Calu3 (cell line): ENCODE measurements at regions not wholly inside any gene's neighbourhood (a gene's known extent, or its start where the extent isn't known, plus 50 kb on each side); places are given as distances from the start of the nearest gene placed in this dataset.

Experiments
- BruUV-seq: library from RNA; stranded (reverse); fragments of 400-500 nt; replicated peaks from 2 replicates; lab custom pipeline; 2021; lab: Mats Ljungman, UMichigan
- CTCF ChIA-PET: fragments of 300-600 bp; sonication (Branson Sonifier 250); formaldehyde crosslinking; loops from one replicate; lab custom pipeline; 2022; ENCODE audit warnings: antibody characterized with exemption; lab: Charles Lee
- DNase-seq: peaks from one replicate; pipeline ENCODE4 v3.0.0; 2022
- H3K27ac Mint-ChIP-seq: one replicate; pipeline ENCODE4 v1.8.0; 2022; ENCODE audit warnings: mixed read lengths; ENCODE audit not compliant: unreplicated experiment
- H3K27me3 Mint-ChIP-seq: one replicate; pipeline ENCODE4 v1.8.0; 2022; ENCODE audit warnings: mixed read lengths; ENCODE audit not compliant: unreplicated experiment
- H3K36me3 Mint-ChIP-seq: one replicate; pipeline ENCODE4 v1.8.0; 2022; ENCODE audit warnings: mild to moderate bottlenecking, moderate library complexity, mixed read lengths; ENCODE audit not compliant: insufficient read depth, unreplicated experiment
- H3K4me1 Mint-ChIP-seq: one replicate; pipeline ENCODE4 v1.8.0; 2022; ENCODE audit warnings: mild to moderate bottlenecking, low read depth, mixed read lengths; ENCODE audit not compliant: unreplicated experiment
- H3K4me3 Mint-ChIP-seq: one replicate; pipeline ENCODE4 v1.8.0; 2022; ENCODE audit warnings: mild to moderate bottlenecking, low read depth, moderate library complexity, mixed read lengths; ENCODE audit not compliant: unreplicated experiment
- H3K9me3 Mint-ChIP-seq: one replicate; pipeline ENCODE4 v1.8.0; 2022; ENCODE audit warnings: low read depth, mixed read lengths; ENCODE audit not compliant: unreplicated experiment
- CTCF ChIP-seq: fragments of 200-600 bp; IDR thresholded peaks from one replicate; pipeline ENCODE4 v1.8.0; 2022; ENCODE audit warnings: antibody characterized with exemption; ENCODE audit not compliant: unreplicated experiment
- intact Hi-C: fragments of 100-400 bp; cut with micrococcal nuclease; formaldehyde crosslinking; loops from one replicate; pipeline ENCODE4 v1.10.0; 2022; ENCODE audit not compliant: unreplicated experiment

DNA sequence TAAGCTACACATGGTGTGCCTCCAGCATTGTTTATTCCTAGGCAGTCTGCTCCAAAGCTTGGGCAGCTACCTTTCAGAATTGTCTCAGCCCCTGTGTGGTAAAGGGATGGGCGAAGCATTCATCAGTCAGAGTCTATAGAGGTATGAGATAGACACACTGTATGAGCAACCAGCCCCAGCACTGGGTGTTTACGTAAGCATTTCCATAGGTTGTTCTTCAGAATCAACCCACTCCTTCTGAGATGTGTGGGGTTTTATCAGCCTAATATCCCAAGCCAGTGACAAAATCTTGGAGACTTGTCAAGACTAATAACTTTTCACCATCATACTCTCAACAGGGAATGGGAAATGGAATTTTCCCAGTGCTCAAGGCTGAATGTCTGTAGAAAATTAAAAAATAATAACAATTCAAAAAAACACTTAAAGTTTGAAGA lies 98.2 kb downstream of the BTG1 start:
- intact Hi-C loops, result no loop called here
- CTCF ChIA-PET, result no interaction called here
- no peaks in the 10 kb centered on the region for H3K9me3 Mint-ChIP-seq
- no peak overlapping the region for H3K27ac Mint-ChIP-seq
- no peak for DNase-seq
- H3K4me3 Mint-ChIP-seq, result no peak overlapping the region
- H3K36me3 Mint-ChIP-seq, result no peaks in the 10 kb centered on the region
- no TSS peak for BruUV-seq
- H3K27me3 Mint-ChIP-seq, result no peaks in the 10 kb centered on the region
- no peaks in the 10 kb centered on the region for H3K4me1 Mint-ChIP-seq
- TF ChIP-seq CTCF, result no peak

- TF ChIP-seq CTCF, result no peak
- Mint-ChIP-seq H3K36me3 (no peaks in the 10 kb centered on the region), H3K4me3 (no peak overlapping the region), H3K4me1 (peaks cover 5% of the 10 kb centered on the region), H3K9me3 (no peaks in the 10 kb centered on the region), H3K27me3 (no peaks in the 10 kb centered on the region), H3K27ac (no peak overlapping the region)
- intact Hi-C loops, result no loop called here
- no TSS peak for BruUV-seq
- CTCF ChIA-PET, result no interaction called here
- DNase-seq, result no peak
Observed at GRCh38 chr12:92046557-92047392, 98.9 kb downstream of the BTG1 start.

GRCh38 chr12:92045852-92046251 lies 99.8 kb downstream of the BTG1 start:
- CTCF ChIA-PET, result interaction anchor here (0.7 kb wide), 2 partner anchors 20 to 348 kb away, joined by 5 to 6 read pairs; no protein-coding TSS in a partner anchor
- H3K9me3 Mint-ChIP-seq, result no peaks in the 10 kb centered on the region
- TF ChIP-seq CTCF, result no peak
- intact Hi-C loops, result no loop called here
- DNase-seq, result no peak
- H3K27me3 Mint-ChIP-seq, result no peaks in the 10 kb centered on the region
- BruUV-seq, result no TSS peak
- H3K27ac Mint-ChIP-seq, result no peak overlapping the region
- no peaks in the 10 kb centered on the region for H3K36me3 Mint-ChIP-seq
- H3K4me1 Mint-ChIP-seq, result peaks cover 12% of the 10 kb centered on the region
- no peak overlapping the region for H3K4me3 Mint-ChIP-seq

GRCh38 chr12:92044435-92044834 lies 101.2 kb downstream of the BTG1 start:
- no peak for DNase-seq
- TF ChIP-seq CTCF, result no peak
- CTCF ChIA-PET, result no interaction called here

More at GRCh38 chr12:92044435-92044834, 101.2 kb downstream of the BTG1 start:
- no TSS peak for BruUV-seq
- intact Hi-C loops, result no loop called here
- no peaks in the 10 kb centered on the region for H3K9me3 Mint-ChIP-seq
- H3K4me3 Mint-ChIP-seq, result no peak overlapping the region
- H3K27ac Mint-ChIP-seq, result no peak overlapping the region
- no peaks in the 10 kb centered on the region for H3K27me3 Mint-ChIP-seq
- peaks cover 12% of the 10 kb centered on the region for H3K4me1 Mint-ChIP-seq
- H3K36me3 Mint-ChIP-seq, result no peaks in the 10 kb centered on the region
